ENCODE measurements at regions not wholly inside any gene's neighbourhood (a gene's known extent, or its start where the extent isn't known, plus 50 kb on each side); places are given as distances from the start of the nearest gene placed in this dataset.
"Not testable (repeated sequence)": the region's sequence is repeated elsewhere in the genome, so short reads cannot be mapped to it uniquely, and the experiment has no call there.

DNA sequence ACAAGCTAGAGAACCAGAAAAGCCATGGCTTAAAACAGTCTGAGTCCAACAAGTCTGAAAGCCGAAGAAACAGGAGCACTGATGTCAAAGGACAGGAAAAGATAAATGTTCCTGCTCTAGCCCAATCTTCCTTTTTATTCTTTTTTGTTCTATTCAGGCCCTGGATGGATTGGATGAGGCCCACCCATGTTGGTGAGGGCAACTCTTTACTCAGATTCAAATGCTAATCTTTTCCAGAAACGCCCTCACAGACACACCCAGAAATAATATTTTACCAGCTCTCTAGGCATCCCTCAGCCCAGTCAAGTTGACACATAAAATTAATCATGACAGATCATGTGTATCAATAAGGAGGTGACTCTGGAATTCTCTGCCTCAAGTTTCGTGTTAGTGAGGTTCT lies 1002.7 kb downstream of the STPG2 start:
- ChIA-PET POLR2A (ENCODE audit: low non-redundant PET) (no interaction called here), CTCF (no interaction called here)
- BruUV-seq (replicated peaks) = no TSS peak

DNA sequence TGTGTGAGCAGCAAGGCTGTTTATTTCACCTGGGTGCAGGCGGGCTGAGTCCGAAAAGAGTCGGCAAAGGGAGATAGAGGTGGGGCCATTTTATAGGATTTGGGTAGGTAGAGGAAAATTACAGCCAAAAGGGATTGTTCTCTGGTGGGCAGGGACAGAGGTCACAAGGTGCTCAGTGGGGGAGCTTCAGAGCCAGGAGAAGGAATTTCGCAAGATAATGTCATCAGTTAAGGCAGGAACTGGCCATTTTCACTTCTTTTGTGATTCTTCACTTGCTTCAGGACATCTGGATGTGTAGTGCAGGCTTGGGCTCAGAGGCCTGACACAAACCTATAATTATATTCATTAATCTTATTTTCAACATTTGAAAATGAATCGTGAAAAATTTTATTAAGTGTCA lies 1001.9 kb downstream of the STPG2 start:
- CTCF ChIA-PET; H3K36me3 ChIP-seq (ENCODE audit: insufficient read depth, low read length, poor library complexity, severe bottlenecking); H3K27ac ChIP-seq (ENCODE audit: low read depth, low read length, poor library complexity, severe bottlenecking); H3K27me3 ChIP-seq (replicated peaks; ENCODE audit: insufficient read depth, low read depth, low read length, poor library complexity); H3K9me3 ChIP-seq (ENCODE audit: low read depth, low read length, poor library complexity, severe bottlenecking); H3K4me1 ChIP-seq (ENCODE audit: insufficient read depth, low read length, poor library complexity, severe bottlenecking); H3K4me3 ChIP-seq (ENCODE audit: low read depth, low read length, poor library complexity, severe bottlenecking); BruUV-seq (replicated peaks); POLR2A ChIA-PET (ENCODE audit: low non-redundant PET); DNase-seq (ENCODE audit: low spot score); intact Hi-C loops (cut with micrococcal nuclease; ENCODE audit: unreplicated experiment): not testable (repeated sequence)

More for the DNA sequence above, 1002.7 kb downstream of the STPG2 start:
- Histone ChIP-seq H3K9me3 (ENCODE audit: low read depth, low read length, poor library complexity, severe bottlenecking) (no peaks in the 10 kb centered on the region), H3K36me3 (ENCODE audit: insufficient read depth, low read length, poor library complexity, severe bottlenecking) (no peaks in the 10 kb centered on the region), H3K4me1 (ENCODE audit: insufficient read depth, low read length, poor library complexity, severe bottlenecking) (no peaks in the 10 kb centered on the region), H3K4me3 (ENCODE audit: low read depth, low read length, poor library complexity, severe bottlenecking) (no peak overlapping the region), H3K27ac (ENCODE audit: low read depth, low read length, poor library complexity, severe bottlenecking) (no peak overlapping the region), H3K27me3 (replicated peaks; ENCODE audit: insufficient read depth, low read depth, low read length, poor library complexity) (no peaks in the 10 kb centered on the region)
- TF ChIP-seq, protein P1, sequence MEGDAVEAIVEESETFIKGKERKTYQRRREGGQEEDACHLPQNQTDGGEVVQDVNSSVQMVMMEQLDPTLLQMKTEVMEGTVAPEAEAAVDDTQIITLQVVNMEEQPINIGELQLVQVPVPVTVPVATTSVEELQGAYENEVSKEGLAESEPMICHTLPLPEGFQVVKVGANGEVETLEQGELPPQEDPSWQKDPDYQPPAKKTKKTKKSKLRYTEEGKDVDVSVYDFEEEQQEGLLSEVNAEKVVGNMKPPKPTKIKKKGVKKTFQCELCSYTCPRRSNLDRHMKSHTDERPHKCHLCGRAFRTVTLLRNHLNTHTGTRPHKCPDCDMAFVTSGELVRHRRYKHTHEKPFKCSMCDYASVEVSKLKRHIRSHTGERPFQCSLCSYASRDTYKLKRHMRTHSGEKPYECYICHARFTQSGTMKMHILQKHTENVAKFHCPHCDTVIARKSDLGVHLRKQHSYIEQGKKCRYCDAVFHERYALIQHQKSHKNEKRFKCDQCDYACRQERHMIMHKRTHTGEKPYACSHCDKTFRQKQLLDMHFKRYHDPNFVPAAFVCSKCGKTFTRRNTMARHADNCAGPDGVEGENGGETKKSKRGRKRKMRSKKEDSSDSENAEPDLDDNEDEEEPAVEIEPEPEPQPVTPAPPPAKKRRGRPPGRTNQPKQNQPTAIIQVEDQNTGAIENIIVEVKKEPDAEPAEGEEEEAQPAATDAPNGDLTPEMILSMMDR (conservative IDR thresholded peaks at IDR 0.05; ENCODE audit: low read depth, low read length) = no peak
- TF ChIP-seq EZH2 (IDR thresholded peaks at IDR 0.05; ENCODE audit: borderline replicate concordance, low read depth, low read length, poor library complexity, severe bottlenecking) = no peak
- DNase-seq (ENCODE audit: low spot score) = no peak
- intact Hi-C loops (cut with micrococcal nuclease; ENCODE audit: unreplicated experiment) = no loop called here

DNA sequence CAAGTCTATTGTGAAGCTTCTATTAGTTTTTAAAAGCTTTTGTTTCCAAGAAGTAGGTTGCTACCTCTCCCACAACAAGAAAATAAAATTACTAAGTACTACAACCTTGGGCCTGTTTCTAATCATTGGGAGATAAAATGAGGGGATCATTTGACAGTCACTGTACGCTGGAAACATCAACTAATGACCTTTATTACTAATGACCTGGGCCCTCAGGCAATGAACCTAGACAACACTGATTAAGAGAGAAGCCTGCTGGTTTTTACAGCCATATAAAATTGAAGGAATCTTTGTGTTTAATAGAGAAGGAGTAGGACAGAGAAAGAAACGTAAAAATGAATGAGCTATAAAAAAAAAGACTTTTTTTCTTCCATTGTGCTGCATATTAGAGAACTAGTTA lies 1000.9 kb downstream of the STPG2 start:
- H3K4me3 ChIP-seq (ENCODE audit: low read depth, low read length, poor library complexity, severe bottlenecking) = no peak overlapping the region
- ChIA-PET CTCF (no interaction called here), POLR2A (ENCODE audit: low non-redundant PET) (no interaction called here)
- H3K9me3 ChIP-seq (ENCODE audit: low read depth, low read length, poor library complexity, severe bottlenecking) = no peaks in the 10 kb centered on the region
- H3K4me1 ChIP-seq (ENCODE audit: insufficient read depth, low read length, poor library complexity, severe bottlenecking) = no peaks in the 10 kb centered on the region
- no peaks in the 10 kb centered on the region for H3K27me3 ChIP-seq (replicated peaks; ENCODE audit: insufficient read depth, low read depth, low read length, poor library complexity)
- H3K27ac ChIP-seq (ENCODE audit: low read depth, low read length, poor library complexity, severe bottlenecking) = no peak overlapping the region
- no peaks in the 10 kb centered on the region for H3K36me3 ChIP-seq (ENCODE audit: insufficient read depth, low read length, poor library complexity, severe bottlenecking)
- intact Hi-C loops (cut with micrococcal nuclease; ENCODE audit: unreplicated experiment) = no loop called here
- TF ChIP-seq, protein P1 (conservative IDR thresholded peaks at IDR 0.05; ENCODE audit: low read depth, low read length) = no peak
- TF ChIP-seq EZH2 (IDR thresholded peaks at IDR 0.05; ENCODE audit: borderline replicate concordance, low read depth, low read length, poor library complexity, severe bottlenecking) = no peak
- BruUV-seq (replicated peaks) = no TSS peak
- DNase-seq (ENCODE audit: low spot score) = no peak

DNA sequence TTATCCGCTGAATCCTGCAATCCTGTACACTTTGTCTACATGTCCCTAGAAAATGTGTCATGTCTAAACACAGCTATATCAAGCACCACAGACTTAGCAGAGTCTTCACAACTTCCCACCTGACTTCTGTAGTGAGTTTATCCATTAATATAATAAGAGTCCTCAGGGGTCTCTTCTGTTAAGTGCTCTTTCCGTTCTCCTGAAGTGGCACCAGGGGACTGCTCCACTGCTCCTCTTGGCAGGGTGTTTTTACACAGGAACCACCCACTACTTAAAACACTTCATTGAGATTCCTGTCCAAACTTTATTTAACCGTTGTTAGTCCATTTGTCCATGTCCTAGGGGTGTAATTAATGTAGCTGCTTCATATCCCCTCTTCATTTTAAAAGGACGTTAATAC lies 1000.4 kb downstream of the STPG2 start:
- H3K9me3 ChIP-seq (ENCODE audit: low read depth, low read length, poor library complexity, severe bottlenecking) = no peaks in the 10 kb centered on the region
- intact Hi-C loops (cut with micrococcal nuclease; ENCODE audit: unreplicated experiment) = no loop called here

More for the DNA sequence above, 1000.4 kb downstream of the STPG2 start:
- Histone ChIP-seq H3K4me3 (ENCODE audit: low read depth, low read length, poor library complexity, severe bottlenecking) (no peak overlapping the region), H3K4me1 (ENCODE audit: insufficient read depth, low read length, poor library complexity, severe bottlenecking) (no peaks in the 10 kb centered on the region), H3K27ac (ENCODE audit: low read depth, low read length, poor library complexity, severe bottlenecking) (no peak overlapping the region), H3K27me3 (replicated peaks; ENCODE audit: insufficient read depth, low read depth, low read length, poor library complexity) (no peaks in the 10 kb centered on the region), H3K36me3 (ENCODE audit: insufficient read depth, low read length, poor library complexity, severe bottlenecking) (no peaks in the 10 kb centered on the region)
- TF ChIP-seq, protein P1 (conservative IDR thresholded peaks at IDR 0.05; ENCODE audit: low read depth, low read length) = no peak
- TF ChIP-seq EZH2 (IDR thresholded peaks at IDR 0.05; ENCODE audit: borderline replicate concordance, low read depth, low read length, poor library complexity, severe bottlenecking) = no peak
- POLR2A ChIA-PET (ENCODE audit: low non-redundant PET) = no interaction called here
- CTCF ChIA-PET = no interaction called here
- DNase-seq (ENCODE audit: low spot score) = no peak
- no TSS peak for BruUV-seq (replicated peaks)

All from A673 (cell line).